Mammary epithelial cell (primary cell): ENCODE measurements at regions not wholly inside any gene's neighbourhood (a gene's known extent, or its start where the extent isn't known, plus 50 kb on each side); places are given as distances from the start of the nearest gene placed in this dataset.
"Not testable (repeated sequence)": the region's sequence is repeated elsewhere in the genome, so short reads cannot be mapped to it uniquely, and the experiment has no call there.

ENCODE experiments used
- CTCF ChIP-seq, 2 donors: IDR thresholded peaks in 1 of 2; conservative IDR thresholded peaks in 1 of 2; 2 replicates each; pipeline ENCODE4 v1.5.1; 2011 to 2012; ENCODE audit warnings: inconsistent platforms in 2 of 2, low read length in 2 of 2, mild to moderate bottlenecking in 2 of 2, control low read depth in 1 of 2, low read depth in 1 of 2; ENCODE audit not compliant: insufficient read depth in 1 of 2; ENCODE audit errors: extremely low read depth in 1 of 2
- EZH2 ChIP-seq: IDR thresholded peaks from 2 replicates; pipeline ENCODE4 v1.6.1; 2012; ENCODE audit warnings: low read length, inconsistent platforms, borderline replicate concordance

GRCh38 chr3:173286507-173286906, 111.0 kb upstream of the NLGN1 start:
- TF ChIP-seq CTCF (conservative IDR thresholded peaks at IDR 0.05 in 1 of 2, IDR thresholded peaks at IDR 0.05 in 1 of 2; ENCODE audit: extremely low read depth in 1 of 2, insufficient read depth in 1 of 2, low read depth in 1 of 2, low read length in 2 of 2); EZH2: not testable (repeated sequence)
